ENCODE measurements at regions not wholly inside any gene's neighbourhood (a gene's known extent, or its start where the extent isn't known, plus 50 kb on each side); places are given as distances from the start of the nearest gene placed in this dataset.

DNA sequence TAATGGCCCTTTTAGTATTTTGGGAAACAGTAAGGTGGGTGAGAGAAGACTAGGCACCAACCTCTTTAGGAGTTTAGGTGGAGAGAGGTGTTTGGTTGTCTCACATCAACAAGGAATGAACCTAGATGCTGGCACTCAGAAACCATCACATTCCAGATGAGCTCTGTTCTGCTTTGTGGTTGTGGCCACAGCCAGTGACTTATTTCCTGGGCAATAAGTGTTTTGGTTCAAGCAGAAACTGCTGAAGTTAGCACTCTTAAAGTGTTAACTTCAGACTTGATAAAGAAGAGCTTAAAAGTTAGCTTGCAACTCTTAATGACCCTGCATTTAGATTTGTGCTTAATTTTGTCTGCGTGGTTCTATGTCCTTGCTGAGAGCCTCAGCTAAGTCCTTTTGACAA lies 929.2 kb downstream of the SLC4A3 start:
- no peak overlapping the region for H3K27ac Mint-ChIP-seq
- H3K4me1 Mint-ChIP-seq (ENCODE audit: low read depth), result no peaks in the 10 kb centered on the region
- H3K27me3 Mint-ChIP-seq (ENCODE audit: low read depth), result no peaks in the 10 kb centered on the region
- CTCF ChIA-PET, result no interaction called here
- intact Hi-C loops (cut with micrococcal nuclease), result no loop called here
- H3K9me3 Mint-ChIP-seq, result peaks cover 3% of the 10 kb centered on the region
- no peak overlapping the region for H3K4me3 Mint-ChIP-seq
- no peak for DNase-seq
- no peaks in the 10 kb centered on the region for H3K36me3 Mint-ChIP-seq (ENCODE audit: low read depth)

DNA sequence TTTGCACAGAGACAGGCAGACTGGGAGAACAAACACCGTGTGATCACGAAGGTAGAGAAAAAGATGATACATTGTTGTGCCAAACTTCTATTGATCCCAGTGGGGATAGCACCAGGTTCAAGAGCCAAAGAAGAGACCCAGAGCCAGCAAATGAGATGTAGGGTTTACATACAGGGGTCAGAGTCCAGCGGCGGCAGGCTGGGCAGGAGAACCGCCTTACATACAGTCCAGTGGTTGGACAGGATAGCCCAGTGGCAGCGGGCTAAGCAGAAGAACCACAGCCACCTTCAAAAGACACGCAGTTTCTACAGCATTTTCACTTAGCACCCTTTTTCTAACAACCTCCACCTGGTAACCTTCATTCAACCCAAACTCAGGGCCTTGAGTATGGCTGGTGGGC lies 932.8 kb downstream of the SLC4A3 start:
- no peaks in the 10 kb centered on the region for H3K27me3 Mint-ChIP-seq (ENCODE audit: low read depth)
- intact Hi-C loops (cut with micrococcal nuclease), result no loop called here
- H3K9me3 Mint-ChIP-seq, result peaks cover 3% of the 10 kb centered on the region
- no peak for DNase-seq
- H3K4me1 Mint-ChIP-seq (ENCODE audit: low read depth), result no peaks in the 10 kb centered on the region
- H3K27ac Mint-ChIP-seq, result no peak overlapping the region
- H3K4me3 Mint-ChIP-seq, result no peak overlapping the region
- CTCF ChIA-PET, result no interaction called here
- H3K36me3 Mint-ChIP-seq (ENCODE audit: low read depth), result no peaks in the 10 kb centered on the region

DNA sequence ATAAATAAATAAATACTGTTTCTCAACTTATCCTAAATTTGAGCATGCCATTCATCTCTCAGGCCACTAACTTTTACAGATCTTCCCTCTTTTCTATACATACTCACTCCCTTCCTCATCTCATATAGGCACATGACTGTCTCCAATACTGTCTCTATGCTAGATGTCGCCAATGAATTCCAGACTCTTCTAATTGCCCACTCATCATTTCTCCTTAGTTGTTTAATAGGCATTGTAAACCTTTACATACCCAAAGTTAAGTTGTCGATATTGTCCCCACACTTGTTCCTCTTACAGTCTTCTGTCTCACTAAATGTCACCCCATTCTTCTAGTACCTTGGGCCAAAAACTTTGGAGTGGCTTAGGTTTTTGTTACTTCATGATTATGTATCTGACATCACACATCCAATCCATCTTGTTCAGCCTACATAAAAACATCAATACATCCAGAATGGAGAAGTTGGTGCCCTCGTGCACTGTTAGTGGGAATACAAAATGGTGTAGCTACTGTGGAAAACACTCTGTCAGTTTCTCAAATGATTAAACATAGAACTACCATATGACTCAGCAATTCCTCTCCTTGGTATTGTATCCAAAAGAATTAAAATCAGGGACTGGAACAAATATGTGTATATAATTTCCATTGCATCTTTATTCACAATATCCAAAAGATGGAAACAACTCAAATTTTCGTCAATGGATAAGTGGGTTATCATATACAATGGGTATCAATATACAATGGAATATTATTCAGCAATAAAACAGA lies 935.1 kb downstream of the SLC4A3 start:
- no peak overlapping the region for H3K27ac Mint-ChIP-seq

DNA sequence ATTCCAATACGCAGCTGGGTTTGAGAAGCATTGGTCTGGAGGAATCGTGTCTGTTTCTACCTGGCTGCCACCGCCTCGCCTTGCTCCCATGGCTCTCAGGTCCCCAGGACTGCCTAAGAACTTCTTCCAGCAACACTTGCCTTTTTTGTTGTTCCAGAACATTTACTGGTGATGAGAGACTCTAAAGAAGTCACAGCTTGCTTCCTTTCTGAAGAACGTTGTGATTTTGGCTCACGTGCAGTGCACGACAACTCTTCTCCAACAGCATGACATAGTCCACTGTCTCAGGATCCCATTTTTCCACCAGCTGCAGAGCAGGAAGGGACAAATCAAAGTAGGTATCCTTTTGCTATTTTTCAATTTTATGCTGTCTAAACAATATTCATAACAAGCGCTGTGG lies 940.9 kb downstream of the SLC4A3 start:
- no peaks in the 10 kb centered on the region for H3K27me3 Mint-ChIP-seq (ENCODE audit: low read depth)
- no peak overlapping the region for H3K27ac Mint-ChIP-seq
- intact Hi-C loops (cut with micrococcal nuclease), result no loop called here
- no peaks in the 10 kb centered on the region for H3K36me3 Mint-ChIP-seq (ENCODE audit: low read depth)
- H3K9me3 Mint-ChIP-seq, result no peaks in the 10 kb centered on the region
- CTCF ChIA-PET, result interaction anchor here (0.5 kb wide), 1 partner anchor 31 kb away, joined by 3 read pairs; no protein-coding TSS in a partner anchor
- no peak for DNase-seq
- H3K4me3 Mint-ChIP-seq, result no peak overlapping the region
- H3K4me1 Mint-ChIP-seq (ENCODE audit: low read depth), result no peaks in the 10 kb centered on the region

More for the DNA sequence above, 935.1 kb downstream of the SLC4A3 start:
- Mint-ChIP-seq H3K36me3 (ENCODE audit: low read depth) (no peaks in the 10 kb centered on the region), H3K27me3 (ENCODE audit: low read depth) (no peaks in the 10 kb centered on the region), H3K4me1 (ENCODE audit: low read depth) (no peaks in the 10 kb centered on the region), H3K4me3 (no peak overlapping the region), H3K9me3 (peaks cover 3% of the 10 kb centered on the region)
- intact Hi-C loops (cut with micrococcal nuclease), result no loop called here
- CTCF ChIA-PET, result no interaction called here
- DNase-seq, result no peak

- CTCF ChIA-PET, result no interaction called here
Observed at GRCh38 chr2:220569112-220569897, 941.9 kb downstream of the SLC4A3 start.

GRCh38 chr2:220572385-220572784 lies 945.0 kb downstream of the SLC4A3 start:
- no peak for DNase-seq
- Mint-ChIP-seq H3K4me3 (no peak overlapping the region), H3K9me3 (no peaks in the 10 kb centered on the region), H3K27ac (no peak overlapping the region), H3K36me3 (ENCODE audit: low read depth) (no peaks in the 10 kb centered on the region), H3K4me1 (ENCODE audit: low read depth) (no peaks in the 10 kb centered on the region), H3K27me3 (ENCODE audit: low read depth) (no peaks in the 10 kb centered on the region)
- CTCF ChIA-PET, result interaction anchor here (0.7 kb wide), 1 partner anchor 29 kb away, joined by 3 read pairs; no protein-coding TSS in a partner anchor
- intact Hi-C loops (cut with micrococcal nuclease), result no loop called here

More at GRCh38 chr2:220569112-220569897, 941.9 kb downstream of the SLC4A3 start:
- Mint-ChIP-seq H3K27me3 (ENCODE audit: low read depth) (no peaks in the 10 kb centered on the region), H3K9me3 (no peaks in the 10 kb centered on the region), H3K4me3 (no peak overlapping the region), H3K27ac (no peak overlapping the region), H3K4me1 (ENCODE audit: low read depth) (no peaks in the 10 kb centered on the region), H3K36me3 (ENCODE audit: low read depth) (no peaks in the 10 kb centered on the region)
- DNase-seq, result no peak
- intact Hi-C loops (cut with micrococcal nuclease), result no loop called here

GRCh38 chr2:220574038-220574437 lies 946.6 kb downstream of the SLC4A3 start:
- Mint-ChIP-seq H3K27me3 (ENCODE audit: low read depth) (no peaks in the 10 kb centered on the region), H3K4me3 (no peak overlapping the region), H3K27ac (no peak overlapping the region), H3K36me3 (ENCODE audit: low read depth) (no peaks in the 10 kb centered on the region), H3K4me1 (ENCODE audit: low read depth) (no peaks in the 10 kb centered on the region), H3K9me3 (no peaks in the 10 kb centered on the region)
- CTCF ChIA-PET, result no interaction called here
- intact Hi-C loops (cut with micrococcal nuclease), result no loop called here
- no peak for DNase-seq

GRCh38 chr2:220575963-220576362 lies 948.5 kb downstream of the SLC4A3 start:
- DNase-seq, result no peak
- Mint-ChIP-seq H3K4me3 (no peak overlapping the region), H3K9me3 (no peaks in the 10 kb centered on the region), H3K4me1 (ENCODE audit: low read depth) (no peaks in the 10 kb centered on the region), H3K27ac (no peak overlapping the region), H3K27me3 (ENCODE audit: low read depth) (peaks cover 2% of the 10 kb centered on the region), H3K36me3 (ENCODE audit: low read depth) (no peaks in the 10 kb centered on the region)
- intact Hi-C loops (cut with micrococcal nuclease), result no loop called here
- CTCF ChIA-PET, result interaction anchor here (0.7 kb wide), 1 partner anchor 8 kb away, joined by 3 read pairs; no protein-coding TSS in a partner anchor

GRCh38 chr2:220579452-220579851 lies 952.0 kb downstream of the SLC4A3 start:
- CTCF ChIA-PET, result no interaction called here
- intact Hi-C loops (cut with micrococcal nuclease), result no loop called here
- Mint-ChIP-seq H3K27me3 (ENCODE audit: low read depth) (peaks cover 2% of the 10 kb centered on the region), H3K4me1 (ENCODE audit: low read depth) (no peaks in the 10 kb centered on the region), H3K9me3 (no peaks in the 10 kb centered on the region), H3K27ac (no peak overlapping the region), H3K4me3 (no peak overlapping the region), H3K36me3 (ENCODE audit: low read depth) (no peaks in the 10 kb centered on the region)
- DNase-seq, result no peak

DNA sequence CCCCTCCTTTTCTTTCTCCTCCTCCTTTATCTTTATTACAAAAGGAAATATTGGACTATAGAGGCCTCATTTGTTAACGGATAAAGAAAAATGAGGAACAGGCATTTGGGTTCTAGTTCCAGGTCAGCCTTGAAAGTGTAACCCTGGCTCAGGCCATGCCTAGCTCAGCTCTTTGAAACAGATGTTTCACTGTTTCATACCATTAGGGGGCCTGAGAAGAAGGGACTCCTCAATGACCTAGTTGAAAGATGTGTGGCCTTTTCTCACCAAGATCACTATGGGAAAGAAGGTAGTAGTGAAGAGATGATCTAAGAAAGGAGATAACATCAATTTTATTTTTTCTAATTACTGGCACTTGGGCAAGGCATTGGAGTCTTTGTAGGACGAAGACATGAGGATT lies 952.7 kb downstream of the SLC4A3 start:
- no peaks in the 10 kb centered on the region for H3K36me3 Mint-ChIP-seq (ENCODE audit: low read depth)
- H3K9me3 Mint-ChIP-seq, result no peaks in the 10 kb centered on the region
- peaks cover 2% of the 10 kb centered on the region for H3K27me3 Mint-ChIP-seq (ENCODE audit: low read depth)
- H3K4me3 Mint-ChIP-seq, result no peak overlapping the region
- no peaks in the 10 kb centered on the region for H3K4me1 Mint-ChIP-seq (ENCODE audit: low read depth)
- no peak for DNase-seq
- no peak overlapping the region for H3K27ac Mint-ChIP-seq
- intact Hi-C loops (cut with micrococcal nuclease), result no loop called here
- CTCF ChIA-PET, result no interaction called here

DNA sequence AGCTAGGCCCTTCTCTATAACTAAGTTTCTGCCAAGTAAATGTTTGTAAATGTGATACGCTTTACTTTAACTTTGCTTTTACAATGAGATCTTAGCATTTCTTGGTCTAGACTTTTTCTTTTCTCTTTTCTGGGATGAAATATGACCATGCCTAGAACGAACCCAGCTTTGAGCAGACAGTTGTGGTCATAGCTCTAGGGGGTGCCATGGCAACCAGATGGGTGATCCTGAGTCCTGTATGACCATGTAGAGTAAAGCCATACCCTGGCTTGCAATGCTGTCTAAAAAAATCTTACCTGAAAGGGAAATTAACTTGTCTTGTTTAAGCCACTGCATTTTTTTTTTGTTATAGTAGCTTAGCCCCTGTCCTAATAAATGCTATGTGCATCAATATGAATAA lies 956.3 kb downstream of the SLC4A3 start:
- intact Hi-C loops (cut with micrococcal nuclease), result no loop called here
- Mint-ChIP-seq H3K36me3 (ENCODE audit: low read depth) (no peaks in the 10 kb centered on the region), H3K27me3 (ENCODE audit: low read depth) (peaks cover 2% of the 10 kb centered on the region), H3K4me3 (no peak overlapping the region), H3K27ac (no peak overlapping the region), H3K9me3 (no peaks in the 10 kb centered on the region), H3K4me1 (ENCODE audit: low read depth) (no peaks in the 10 kb centered on the region)
- CTCF ChIA-PET, result interaction anchor here (0.6 to 0.7 kb wide), 2 partner anchors 8 to 1410 kb away, joined by 3 read pairs; no protein-coding TSS in a partner anchor
- no peak for DNase-seq

GRCh38 chr2:220585241-220585640 lies 957.8 kb downstream of the SLC4A3 start:
- Mint-ChIP-seq H3K4me1 (ENCODE audit: low read depth) (no peaks in the 10 kb centered on the region), H3K9me3 (no peaks in the 10 kb centered on the region), H3K27ac (no peak overlapping the region), H3K4me3 (no peak overlapping the region), H3K27me3 (ENCODE audit: low read depth) (peaks cover 2% of the 10 kb centered on the region), H3K36me3 (ENCODE audit: low read depth) (no peaks in the 10 kb centered on the region)
- intact Hi-C loops (cut with micrococcal nuclease), result no loop called here
- DNase-seq, result no peak
- CTCF ChIA-PET, result no interaction called here

All from activated naive CD4-positive, alpha-beta T cell treated with anti-CD3 and anti-CD28 coated beads for 36 hours (primary cell).